NK-92 treated with Interleukin-12 subunit alpha and Interleukin-12 subunit beta, amount 100 ng/mL, for 24 hours (cell line): ENCODE measurements at regions not wholly inside any gene's neighbourhood (a gene's known extent, or its start where the extent isn't known, plus 50 kb on each side); places are given as distances from the start of the nearest gene placed in this dataset.
"Not testable (repeated sequence)": the region's sequence is repeated elsewhere in the genome, so short reads cannot be mapped to it uniquely, and the experiment has no call there.

Experiments used
- DNase-seq: peaks from one replicate; lab custom pipeline; 2025; lab: John Stamatoyannopoulos, UW

DNA sequence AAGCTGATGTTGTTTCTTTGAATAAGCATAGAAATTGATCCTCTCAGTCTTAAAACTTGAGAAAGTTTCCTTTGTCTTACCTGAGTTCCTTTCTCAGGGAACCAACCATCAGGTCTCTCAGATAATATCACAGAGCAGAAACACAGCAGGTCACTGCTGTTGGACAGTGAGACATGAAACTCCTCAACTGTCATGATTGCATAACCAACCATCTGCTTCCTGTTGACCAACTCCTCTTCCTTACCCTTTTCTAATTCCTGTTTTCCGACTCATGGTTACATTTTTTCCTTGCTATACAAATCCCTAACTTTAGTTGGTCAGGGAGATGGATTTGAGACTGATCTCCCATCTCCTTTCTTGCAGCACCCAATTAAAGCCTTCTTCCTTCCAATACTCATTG is 845.3 kb downstream of the FAM181B start:
- DNase-seq = no peak

GRCh38 chr11:81887671-81888070 is 846.0 kb downstream of the FAM181B start:
- no peak for DNase-seq

- DNase-seq = no peak
Observed at GRCh38 chr11:81886406-81887075, 847.1 kb downstream of the FAM181B start.

- DNase-seq = peak; percentile 5
Observed at GRCh38 chr11:81874635-81875034, 859.0 kb downstream of the FAM181B start.

DNA sequence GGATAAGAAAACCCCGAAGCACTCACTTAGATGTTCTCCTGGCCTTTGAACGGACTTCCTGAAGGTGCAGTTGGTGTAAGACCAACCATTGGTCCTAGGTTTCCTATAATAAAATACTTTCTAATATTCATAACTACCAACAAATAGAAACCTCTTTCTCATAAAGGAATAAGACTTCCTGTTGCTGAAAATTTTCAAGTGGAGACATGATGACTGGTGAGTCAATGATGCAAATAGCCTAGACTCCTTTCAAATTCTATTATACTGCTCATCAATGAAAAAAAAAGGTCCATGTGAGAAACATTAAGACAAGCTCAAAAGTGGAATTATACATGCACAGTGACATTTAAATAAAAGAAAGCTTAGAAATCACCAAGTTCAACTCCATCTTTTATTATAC is 862.8 kb downstream of the FAM181B start:
- DNase-seq = no peak

DNA sequence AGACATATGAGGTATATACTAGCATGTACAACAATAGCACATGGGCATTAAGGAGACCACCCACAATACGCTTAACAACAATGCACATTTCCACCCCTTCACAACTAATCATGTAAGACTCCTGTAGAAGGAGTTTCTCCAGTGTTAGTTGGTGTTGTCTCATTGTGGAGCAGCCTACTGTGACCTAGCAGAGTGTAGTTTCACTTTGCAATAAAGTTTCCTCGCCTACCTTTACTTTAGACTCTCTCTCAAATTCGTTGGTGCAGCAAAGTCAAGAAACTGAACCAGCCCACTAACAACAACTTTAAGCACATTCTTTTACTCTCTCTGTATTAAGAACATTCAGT is 863.6 kb downstream of the FAM181B start:
- DNase-seq = no peak

DNA sequence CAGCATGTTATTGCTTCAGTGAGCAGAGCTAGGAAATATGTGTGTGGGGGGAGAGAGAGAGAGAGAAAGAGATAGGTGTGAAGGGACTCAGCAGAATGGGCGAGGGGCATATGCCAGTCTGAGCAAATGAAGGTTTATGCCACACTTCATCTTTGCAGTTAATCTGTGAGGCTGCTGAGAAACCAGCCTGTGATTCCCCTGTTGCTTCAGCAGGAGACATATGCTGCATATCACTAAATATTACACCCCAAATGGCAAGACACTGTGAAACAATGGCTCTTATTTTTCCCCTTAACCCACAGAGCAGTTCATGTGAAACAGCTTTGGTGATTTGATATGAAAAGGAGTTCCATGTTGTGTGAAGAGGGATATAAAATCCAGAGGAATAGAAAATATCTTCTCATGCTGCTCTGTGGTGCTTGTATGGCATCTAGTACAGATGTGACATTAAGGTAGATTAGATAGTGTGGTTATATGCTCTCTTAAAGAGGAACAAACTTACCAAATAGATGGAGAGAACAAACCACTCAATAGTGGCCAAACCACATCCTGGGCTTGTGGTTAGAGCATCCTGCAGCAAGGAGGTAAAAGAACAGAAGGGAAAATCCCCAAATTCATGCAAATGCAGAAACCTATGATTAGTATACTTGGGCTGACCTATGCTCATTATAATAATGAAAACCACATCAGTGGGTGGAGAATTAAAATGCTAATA is 864.2 kb downstream of the FAM181B start:
- peak; percentile 69 for DNase-seq

DNA sequence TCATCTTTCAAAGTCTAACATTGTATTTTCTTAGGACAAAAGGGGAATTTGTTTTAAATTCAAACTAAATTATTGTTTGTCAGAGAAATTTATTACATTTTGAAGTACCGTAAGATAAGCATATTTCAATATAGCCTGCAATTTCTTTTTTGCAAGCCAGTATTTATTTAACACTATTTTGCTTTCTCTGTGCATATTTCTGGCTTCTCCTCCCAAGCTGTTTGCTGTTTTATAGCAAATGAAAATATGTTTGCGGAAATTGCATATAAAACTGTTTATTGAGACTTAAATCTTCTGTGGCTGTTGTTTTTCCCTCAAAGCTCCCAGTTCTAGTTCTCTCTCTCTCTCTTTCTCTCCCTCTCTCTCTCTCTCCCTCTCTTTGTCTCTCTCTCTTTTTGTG is 866.8 kb downstream of the FAM181B start:
- no peak for DNase-seq

- DNase-seq = no peak
Observed at GRCh38 chr11:81857386-81857785, 876.3 kb downstream of the FAM181B start.

DNA sequence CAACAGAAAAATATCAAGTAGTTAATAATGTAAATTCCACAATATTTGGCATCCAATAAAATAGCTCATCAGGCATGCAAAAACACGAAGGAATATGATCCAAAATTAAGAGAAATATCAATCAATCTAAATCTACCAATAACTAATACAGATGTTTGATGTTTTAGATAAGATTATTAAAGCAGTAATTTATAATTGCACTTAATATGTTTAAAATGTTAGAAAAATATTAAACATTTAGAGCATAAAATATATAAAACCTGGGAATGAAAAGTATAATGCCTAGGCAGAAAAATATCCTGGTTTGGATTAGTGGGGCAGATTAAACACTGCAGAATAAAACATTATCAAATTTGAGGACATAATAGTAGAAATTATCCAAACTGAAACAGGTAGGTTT is 879.9 kb downstream of the FAM181B start:
- no peak for DNase-seq

DNA sequence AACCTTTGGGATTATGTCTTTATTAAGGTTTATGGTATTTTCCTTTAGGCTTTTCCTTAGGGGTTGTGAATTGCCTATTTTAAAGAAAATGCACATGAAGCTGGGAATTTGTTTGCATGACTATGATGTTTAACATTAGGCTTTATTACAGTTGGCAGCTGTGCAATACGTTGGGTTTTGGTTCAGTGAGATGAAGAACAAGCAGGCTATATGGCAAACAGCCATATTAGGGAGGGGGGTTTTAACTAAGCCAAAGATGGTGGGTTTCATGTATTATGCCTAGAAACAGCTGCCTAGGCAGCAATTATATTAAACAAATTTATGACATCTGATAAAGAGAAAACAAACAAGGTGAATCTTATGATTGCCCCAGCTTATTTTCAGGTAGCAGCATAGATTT is 880.8 kb downstream of the FAM181B start:
- DNase-seq = no peak

DNA sequence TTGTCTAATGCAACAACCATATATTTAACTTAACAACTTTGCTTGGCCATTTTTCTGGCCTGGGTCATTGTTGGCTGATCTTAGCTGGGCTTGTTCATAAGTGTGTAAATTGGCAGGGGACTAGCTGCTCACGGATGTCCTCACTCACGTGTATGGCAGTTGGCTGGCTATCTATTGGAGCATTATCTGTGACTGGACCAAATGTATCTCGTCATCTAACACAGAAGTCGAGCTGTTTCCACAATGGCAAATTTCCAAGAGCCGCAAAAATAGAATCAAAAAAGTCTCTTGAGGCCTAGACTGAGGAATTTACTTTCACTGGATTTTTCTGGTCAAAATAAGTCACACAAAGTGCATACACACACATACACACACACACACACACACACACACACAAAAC is 893.3 kb downstream of the FAM181B start:
- no peak for DNase-seq

GRCh38 chr11:81839976-81840375 is 893.7 kb downstream of the FAM181B start:
- no peak for DNase-seq

DNA sequence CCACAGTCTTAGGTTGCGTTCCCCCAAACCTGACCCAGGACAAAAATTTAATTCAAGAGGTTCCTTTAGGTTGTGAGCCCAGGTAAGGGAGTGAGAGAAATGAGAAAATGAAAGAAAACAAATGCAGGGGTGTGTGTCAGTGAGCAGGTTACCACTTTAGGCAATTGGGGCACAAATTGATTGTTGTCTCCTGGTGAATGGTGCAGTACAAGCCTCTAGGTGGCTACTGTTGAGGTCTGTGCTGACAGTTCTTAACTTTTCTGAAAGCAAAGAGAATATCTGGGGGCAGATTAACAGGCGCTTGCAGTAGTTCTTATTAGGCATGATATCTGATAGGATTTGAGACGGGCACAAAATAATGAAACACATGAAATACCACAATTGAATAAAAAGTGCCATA is 894.6 kb downstream of the FAM181B start:
- no peak for DNase-seq

GRCh38 chr11:81829976-81830375 is 903.7 kb downstream of the FAM181B start:
- no peak for DNase-seq

GRCh38 chr11:81825346-81825745 is 908.3 kb downstream of the FAM181B start:
- DNase-seq = no peak

DNA sequence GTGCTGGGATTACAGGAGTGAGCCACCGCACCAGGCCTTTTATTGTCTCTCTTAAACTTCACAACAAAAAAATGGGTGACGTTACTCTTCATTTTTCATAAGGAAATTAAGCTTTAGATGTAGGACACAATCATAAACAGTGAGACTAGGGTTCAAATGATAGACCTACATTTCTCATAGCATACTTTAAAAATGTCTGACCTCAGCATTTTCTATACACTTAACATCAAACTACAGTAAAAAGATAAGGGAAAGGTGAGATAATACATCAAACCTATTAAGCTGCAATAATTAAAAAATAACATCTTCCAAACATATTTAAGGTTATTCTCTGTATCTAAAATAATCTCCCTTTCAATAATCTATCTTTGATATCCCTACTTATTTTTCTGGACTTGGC is 914.2 kb downstream of the FAM181B start:
- DNase-seq = no peak

DNA sequence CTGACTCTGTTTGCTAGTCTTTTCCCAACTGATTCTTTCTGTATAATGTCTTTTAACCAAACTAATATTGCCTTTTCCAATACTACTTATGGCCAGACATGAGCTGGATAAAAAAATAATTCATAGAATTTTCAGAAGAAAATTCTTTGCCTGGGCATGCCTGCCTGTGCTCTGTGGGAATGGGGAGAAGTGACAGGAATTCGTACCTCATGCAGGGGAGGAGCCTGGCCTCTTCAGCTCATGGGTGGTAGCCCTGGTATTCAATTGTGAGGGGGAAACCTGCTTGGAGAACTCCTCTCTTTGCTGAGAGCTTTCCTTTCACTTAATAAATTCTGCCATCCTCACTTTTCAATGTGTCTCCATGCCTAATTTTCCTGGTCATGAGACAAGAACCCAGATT is 928.8 kb downstream of the FAM181B start:
- no peak for DNase-seq

DNA sequence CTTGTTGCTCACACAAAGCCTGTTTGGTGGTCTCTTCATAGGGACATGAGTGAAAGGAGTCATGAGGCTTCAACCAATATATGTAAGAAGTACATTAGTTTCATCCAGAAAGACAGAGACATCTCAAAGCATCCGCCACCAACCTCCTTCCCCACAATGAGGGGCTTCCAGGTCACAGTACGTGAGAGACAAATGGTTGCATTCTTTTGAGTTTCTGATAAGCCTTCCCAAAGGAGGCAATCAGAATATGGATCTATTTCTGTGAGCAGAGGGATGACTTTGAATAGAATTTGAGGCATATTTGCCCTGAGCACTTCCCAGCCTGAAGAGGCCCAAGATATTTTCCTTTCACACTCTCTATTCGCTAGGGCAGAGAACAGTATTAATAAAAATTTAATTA is 931.1 kb downstream of the FAM181B start:
- DNase-seq = no peak

GRCh38 chr11:81792416-81792815 is 941.2 kb downstream of the FAM181B start:
- DNase-seq = no peak

DNA sequence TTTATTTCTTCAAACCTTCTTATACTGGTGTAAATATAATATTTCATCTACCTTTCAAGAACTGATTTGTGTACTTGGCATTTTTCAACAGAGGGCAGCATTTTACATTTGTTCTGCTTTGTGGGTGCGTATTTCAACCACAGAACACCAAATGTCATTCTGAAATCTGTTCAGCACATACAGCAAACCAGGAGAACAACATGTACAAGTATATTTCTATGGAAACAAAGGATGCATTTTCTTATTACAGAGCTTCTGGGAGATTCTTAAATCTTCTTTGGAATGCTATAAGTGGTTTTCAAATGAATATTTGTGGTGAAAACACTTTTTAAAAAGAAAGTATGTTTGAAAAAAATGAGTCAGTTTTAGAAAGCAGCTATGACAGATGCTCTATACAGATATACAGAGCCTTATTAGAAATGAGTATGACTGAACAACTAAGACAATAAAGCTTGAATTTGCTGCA is 946.0 kb downstream of the FAM181B start:
- DNase-seq = no peak

- no peak for DNase-seq
Observed at GRCh38 chr11:81772166-81772565, 961.5 kb downstream of the FAM181B start.

GRCh38 chr11:81769906-81770305 is 963.8 kb downstream of the FAM181B start:
- not testable (repeated sequence) for DNase-seq
